HFFc6 (cell line): ENCODE measurements at regions not wholly inside any gene's neighbourhood (a gene's known extent, or its start where the extent isn't known, plus 50 kb on each side); places are given as distances from the start of the nearest gene placed in this dataset.

ENCODE experiments used
- DNase-seq: peaks from one replicate; pipeline ENCODE4 v3.0.0-alpha.2; 2018
- H3K27ac Mint-ChIP-seq: 2 replicates; pipeline ENCODE4 v1.8.0; 2020; ENCODE audit warnings: mild to moderate bottlenecking, mixed read lengths
- H3K27me3 Mint-ChIP-seq: 2 replicates; pipeline ENCODE4 v1.8.0; 2021; ENCODE audit warnings: mild to moderate bottlenecking, moderate library complexity, mixed read lengths; ENCODE audit not compliant: insufficient read depth
- H3K36me3 Mint-ChIP-seq: 2 replicates; pipeline ENCODE4 v1.8.0; 2021; ENCODE audit warnings: low read depth, mixed read lengths
- H3K4me1 Mint-ChIP-seq: 2 replicates; pipeline ENCODE4 v1.8.0; 2020; ENCODE audit warnings: low read depth, mixed read lengths
- H3K4me3 Mint-ChIP-seq: 2 replicates; pipeline ENCODE4 v1.8.0; 2020; ENCODE audit warnings: mild to moderate bottlenecking, moderate library complexity, mixed read lengths
- H3K9me3 Mint-ChIP-seq: 2 replicates; pipeline ENCODE4 v1.8.0; 2020; ENCODE audit warnings: mild to moderate bottlenecking, mixed read lengths
- TF ChIP-seq, protein P1 (sequence below): fragments of 200-600 bp; sonication (generic); IDR thresholded peaks from 2 replicates; pipeline ENCODE4 v1.5.0; 2021; ENCODE audit warnings: antibody characterized with exemption, mild to moderate bottlenecking

GRCh38 chr7:135846339-135846738 is 97.7 kb upstream of the FAM180A start:
- no peaks in the 10 kb centered on the region for H3K9me3 Mint-ChIP-seq

DNA sequence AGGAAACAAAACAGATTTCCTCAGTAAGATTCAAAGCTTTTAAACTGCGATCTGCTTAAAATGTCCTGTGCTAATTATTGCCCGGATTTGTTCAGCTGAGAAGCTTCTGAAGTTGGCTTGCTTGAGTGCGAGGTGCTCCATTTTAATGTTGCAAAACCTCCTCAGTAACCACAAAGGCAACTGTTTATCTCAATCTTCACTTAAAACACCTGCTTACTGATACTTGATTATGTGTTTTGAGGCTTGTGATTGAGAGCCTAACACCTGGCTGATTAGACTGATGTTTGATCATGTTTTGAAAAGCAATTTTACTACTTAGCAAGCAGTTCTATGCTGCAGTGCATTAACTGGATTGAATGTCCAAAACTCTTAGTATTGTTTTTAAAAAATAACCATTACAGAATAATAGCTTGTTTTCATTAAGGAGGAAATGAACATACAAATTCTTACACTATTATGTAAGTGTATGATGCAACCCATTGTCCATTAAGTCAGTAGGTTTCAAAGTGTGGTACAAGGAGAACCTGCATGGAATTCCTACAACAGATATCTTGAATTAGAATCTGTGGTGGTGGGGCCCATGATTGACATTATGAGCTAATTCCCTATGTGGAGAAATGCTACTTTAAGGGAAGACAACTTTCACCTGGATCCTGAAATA is 96.9 kb upstream of the FAM180A start:
- Mint-ChIP-seq H3K4me1 (peaks cover 6% of the 10 kb centered on the region), H3K27ac (no peak overlapping the region), H3K36me3 (no peaks in the 10 kb centered on the region), H3K9me3 (no peaks in the 10 kb centered on the region), H3K4me3 (no peak overlapping the region), H3K27me3 (peaks cover 11% of the 10 kb centered on the region)
- TF ChIP-seq, protein P1, sequence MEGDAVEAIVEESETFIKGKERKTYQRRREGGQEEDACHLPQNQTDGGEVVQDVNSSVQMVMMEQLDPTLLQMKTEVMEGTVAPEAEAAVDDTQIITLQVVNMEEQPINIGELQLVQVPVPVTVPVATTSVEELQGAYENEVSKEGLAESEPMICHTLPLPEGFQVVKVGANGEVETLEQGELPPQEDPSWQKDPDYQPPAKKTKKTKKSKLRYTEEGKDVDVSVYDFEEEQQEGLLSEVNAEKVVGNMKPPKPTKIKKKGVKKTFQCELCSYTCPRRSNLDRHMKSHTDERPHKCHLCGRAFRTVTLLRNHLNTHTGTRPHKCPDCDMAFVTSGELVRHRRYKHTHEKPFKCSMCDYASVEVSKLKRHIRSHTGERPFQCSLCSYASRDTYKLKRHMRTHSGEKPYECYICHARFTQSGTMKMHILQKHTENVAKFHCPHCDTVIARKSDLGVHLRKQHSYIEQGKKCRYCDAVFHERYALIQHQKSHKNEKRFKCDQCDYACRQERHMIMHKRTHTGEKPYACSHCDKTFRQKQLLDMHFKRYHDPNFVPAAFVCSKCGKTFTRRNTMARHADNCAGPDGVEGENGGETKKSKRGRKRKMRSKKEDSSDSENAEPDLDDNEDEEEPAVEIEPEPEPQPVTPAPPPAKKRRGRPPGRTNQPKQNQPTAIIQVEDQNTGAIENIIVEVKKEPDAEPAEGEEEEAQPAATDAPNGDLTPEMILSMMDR: no peak
- no peak for DNase-seq

More at GRCh38 chr7:135846339-135846738, 97.7 kb upstream of the FAM180A start:
- TF ChIP-seq, protein P1: no peak
- Mint-ChIP-seq H3K27me3 (peaks cover 11% of the 10 kb centered on the region), H3K27ac (no peak overlapping the region), H3K4me3 (no peak overlapping the region), H3K4me1 (peaks cover 6% of the 10 kb centered on the region), H3K36me3 (no peaks in the 10 kb centered on the region)
- no peak for DNase-seq

- TF ChIP-seq, protein P1: no peak
- no peaks in the 10 kb centered on the region for H3K36me3 Mint-ChIP-seq
- no peak overlapping the region for H3K4me3 Mint-ChIP-seq
- peaks cover 6% of the 10 kb centered on the region for H3K4me1 Mint-ChIP-seq
- no peaks in the 10 kb centered on the region for H3K9me3 Mint-ChIP-seq
- no peak for DNase-seq
- H3K27ac Mint-ChIP-seq: no peak overlapping the region
- peaks cover 11% of the 10 kb centered on the region for H3K27me3 Mint-ChIP-seq
These were observed 96.3 kb upstream of the FAM180A start for GRCh38 chr7:135844903-135845302.

GRCh38 chr7:135843214-135843613 is 94.6 kb upstream of the FAM180A start:
- no peak for DNase-seq
- Mint-ChIP-seq H3K4me3 (no peak overlapping the region), H3K27me3 (peaks cover 9% of the 10 kb centered on the region), H3K27ac (no peak overlapping the region), H3K36me3 (no peaks in the 10 kb centered on the region), H3K4me1 (peaks cover 6% of the 10 kb centered on the region), H3K9me3 (no peaks in the 10 kb centered on the region)
- TF ChIP-seq, protein P1: no peak

GRCh38 chr7:135842446-135843179 is 94.0 kb upstream of the FAM180A start:
- no peak overlapping the region for H3K4me3 Mint-ChIP-seq
- peaks cover 9% of the 10 kb centered on the region for H3K27me3 Mint-ChIP-seq
- DNase-seq: no peak
- H3K9me3 Mint-ChIP-seq: no peaks in the 10 kb centered on the region
- TF ChIP-seq, protein P1: no peak
- peaks cover 6% of the 10 kb centered on the region for H3K4me1 Mint-ChIP-seq
- no peaks in the 10 kb centered on the region for H3K36me3 Mint-ChIP-seq
- H3K27ac Mint-ChIP-seq: no peak overlapping the region
